NOMO-1 treated with DMSO at 0.1 percent for 48 hours (cell line): ENCODE measurements at regions not wholly inside any gene's neighbourhood (a gene's known extent, or its start where the extent isn't known, plus 50 kb on each side); places are given as distances from the start of the nearest gene placed in this dataset.

Source experiments
- DNase-seq: peaks from one replicate; lab custom pipeline; 2025; ENCODE audit not compliant: unreplicated experiment; lab: John Stamatoyannopoulos, UW

DNA sequence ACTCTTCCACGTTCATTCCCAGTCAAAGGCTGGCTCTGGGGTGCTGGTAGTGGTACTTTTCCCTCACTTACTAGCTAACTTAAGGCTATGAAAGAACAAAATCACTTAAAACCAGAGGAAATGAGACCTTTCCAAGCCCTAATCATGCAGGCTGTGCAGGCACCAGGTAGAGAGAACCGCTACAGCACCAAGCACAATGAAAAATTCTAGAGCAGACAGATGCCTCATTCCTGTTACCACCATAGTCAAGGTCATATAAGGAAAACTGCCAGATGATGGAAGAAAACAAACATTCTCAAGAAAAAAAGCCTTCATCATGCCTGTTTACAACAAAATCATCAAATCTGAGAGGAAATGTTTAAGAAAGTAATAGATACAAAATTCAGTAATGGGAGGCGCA is 374.4 kb upstream of the PDE4D start:
- DNase-seq = no peak

DNA sequence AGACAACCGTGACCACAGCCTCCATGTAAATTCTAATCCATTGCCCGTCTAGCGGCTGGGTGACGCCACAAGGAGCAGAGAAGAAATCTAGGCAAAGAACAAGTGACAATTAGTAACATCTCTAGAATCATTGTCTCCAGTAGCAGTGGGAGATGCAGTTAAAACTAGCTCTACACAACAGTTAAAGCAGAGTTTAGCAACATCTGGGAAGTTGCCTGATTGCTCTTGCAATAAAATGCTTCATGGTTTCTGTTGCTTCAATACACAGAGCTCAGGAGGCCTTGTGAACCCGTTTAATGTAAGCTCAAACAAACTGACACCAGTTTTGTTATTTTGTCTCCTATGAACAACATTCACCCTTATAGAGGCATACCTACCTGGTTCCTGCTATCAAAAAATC is 369.8 kb upstream of the PDE4D start:
- peak; percentile 72 for DNase-seq

GRCh38 chr5:60262576-60263295 is 369.2 kb upstream of the PDE4D start:
- DNase-seq = no peak

DNA sequence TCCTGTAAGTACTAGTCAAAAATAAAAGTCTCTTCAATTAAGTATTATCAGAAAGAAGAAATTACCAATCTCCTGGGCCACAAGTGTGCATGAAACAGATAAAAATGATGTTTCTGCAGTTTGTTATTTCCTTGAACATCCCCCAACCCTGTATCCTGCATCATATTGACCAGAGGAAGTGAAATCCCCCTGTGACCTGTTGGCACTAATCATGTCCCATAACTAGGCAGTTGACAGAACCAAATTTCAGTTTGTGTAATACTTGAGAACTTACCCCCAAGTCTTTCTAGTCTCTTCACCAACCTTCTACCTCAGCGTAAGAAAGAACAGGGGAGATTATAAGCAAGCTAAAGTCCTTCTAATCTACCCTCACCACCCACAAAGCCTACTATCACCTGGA is 368.2 kb upstream of the PDE4D start:
- no peak for DNase-seq

DNA sequence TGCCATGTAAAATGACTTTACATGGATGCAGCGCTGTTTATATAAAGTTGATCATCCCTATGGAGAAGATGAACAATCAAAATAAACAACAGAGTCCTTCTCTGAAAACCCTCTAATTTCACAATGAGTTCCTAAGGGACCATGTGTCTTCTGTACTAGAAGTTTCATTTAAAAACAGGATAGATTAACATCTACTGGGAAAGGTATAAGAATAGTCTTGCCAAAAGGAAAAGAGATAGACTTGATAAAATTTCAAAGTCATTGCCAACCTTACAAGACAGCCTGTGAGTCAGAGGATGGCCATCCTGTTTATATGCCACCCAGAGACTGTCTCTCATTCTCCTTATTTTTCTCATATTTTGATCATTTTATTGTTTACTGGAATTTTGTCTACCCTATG is 367.1 kb upstream of the PDE4D start:
- no peak for DNase-seq

- peak; percentile 84 for DNase-seq
These were observed 366.2 kb upstream of the PDE4D start for GRCh38 chr5:60259730-60260129.

DNA sequence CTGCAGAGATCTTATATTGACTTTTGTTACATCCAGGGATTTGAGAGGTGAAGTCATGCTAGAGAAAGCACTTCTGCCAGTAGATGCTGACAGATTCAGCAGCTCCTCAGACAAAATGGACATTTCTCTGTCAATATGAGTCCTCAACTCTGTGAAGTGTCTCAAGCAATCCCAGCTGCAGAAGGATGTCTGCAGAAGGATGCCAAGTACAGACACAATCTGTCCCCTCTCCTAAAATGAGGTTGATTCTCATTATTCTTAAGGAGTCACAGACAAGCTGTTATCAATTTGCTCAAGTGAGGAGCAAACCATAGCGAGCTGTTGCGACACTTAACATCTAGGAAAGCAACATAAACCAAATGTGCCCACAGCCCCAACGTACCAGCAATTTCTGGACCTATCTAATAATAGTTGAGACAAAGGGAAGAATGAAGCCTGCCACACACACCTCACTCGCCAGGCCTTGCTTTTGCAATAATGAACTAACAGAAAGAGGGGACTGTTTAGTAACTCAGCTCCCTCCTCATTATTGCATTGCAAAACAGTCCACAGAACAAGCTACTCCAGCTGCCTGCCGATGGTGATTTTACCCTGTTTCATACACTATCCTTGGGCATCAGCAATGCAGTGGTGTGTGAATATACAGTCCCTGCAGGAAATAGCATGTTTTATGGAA is 364.2 kb upstream of the PDE4D start:
- peak; percentile 98 for DNase-seq

GRCh38 chr5:60256546-60256945 is 363.0 kb upstream of the PDE4D start:
- no peak for DNase-seq

DNA sequence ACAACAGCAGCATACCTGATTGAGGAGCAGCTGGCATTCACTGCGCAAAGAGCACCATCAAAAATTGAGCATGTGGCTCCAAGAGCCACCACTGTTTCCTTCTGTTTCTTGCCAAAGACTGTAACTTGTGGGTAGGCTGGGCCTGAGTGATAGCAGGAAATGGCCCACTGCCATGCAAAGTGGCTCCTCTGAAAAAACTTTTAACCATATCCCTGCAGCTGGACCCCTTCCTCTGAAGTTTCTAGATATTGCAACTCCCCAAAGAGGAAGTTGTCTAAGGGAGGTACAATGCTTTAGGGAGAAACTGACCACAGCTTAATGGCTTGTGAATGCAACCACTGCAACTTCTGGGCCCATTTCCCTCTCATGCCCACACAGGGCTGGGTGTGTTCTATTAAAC is 355.4 kb upstream of the PDE4D start:
- DNase-seq = peak; percentile 99

- no peak for DNase-seq
These were observed 350.2 kb upstream of the PDE4D start for GRCh38 chr5:60243713-60244112.

- DNase-seq = peak; percentile 96
These were observed 338.7 kb upstream of the PDE4D start for GRCh38 chr5:60232036-60232795.

DNA sequence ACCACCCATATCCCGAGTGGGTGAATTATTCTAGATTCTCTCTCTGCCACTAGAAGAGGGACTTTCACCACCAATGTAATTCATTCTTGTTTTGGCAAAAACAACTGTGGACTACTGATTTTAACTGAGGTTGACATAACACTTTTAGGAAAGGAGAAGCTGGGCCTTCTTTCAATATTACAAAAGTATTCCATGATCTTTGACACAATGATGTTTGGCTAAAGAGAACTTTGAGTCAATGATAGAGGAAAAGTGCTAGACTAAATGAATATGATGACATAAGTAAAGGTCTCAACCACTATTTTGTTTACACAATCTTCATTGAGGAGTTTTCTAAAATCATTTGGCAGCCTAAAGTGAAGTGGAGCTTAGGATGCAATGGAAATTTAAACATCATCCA is 336.9 kb upstream of the PDE4D start:
- no peak for DNase-seq

DNA sequence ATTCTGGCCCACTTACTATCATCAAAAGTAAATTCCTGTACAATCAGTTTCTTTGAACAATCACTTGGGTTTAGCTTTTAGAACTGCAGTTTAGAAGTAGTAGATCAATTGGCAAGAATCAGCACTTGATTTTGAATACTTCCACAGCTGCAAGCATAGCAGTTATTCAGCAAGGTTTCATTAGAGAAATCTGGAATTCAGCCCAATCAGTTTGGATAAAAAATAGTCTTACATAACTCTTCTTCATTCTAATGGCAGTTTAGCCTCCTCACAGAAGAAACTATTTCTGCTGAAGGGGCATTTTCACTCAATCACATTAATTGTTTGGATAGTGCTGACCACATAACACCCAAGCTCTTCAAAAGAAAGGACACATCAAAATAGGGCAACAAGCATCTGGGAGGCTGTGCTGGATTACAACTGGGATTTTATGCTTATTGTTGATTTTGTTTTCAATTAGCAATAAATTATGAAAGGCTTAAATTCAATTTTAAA is 336.2 kb upstream of the PDE4D start:
- no peak for DNase-seq

DNA sequence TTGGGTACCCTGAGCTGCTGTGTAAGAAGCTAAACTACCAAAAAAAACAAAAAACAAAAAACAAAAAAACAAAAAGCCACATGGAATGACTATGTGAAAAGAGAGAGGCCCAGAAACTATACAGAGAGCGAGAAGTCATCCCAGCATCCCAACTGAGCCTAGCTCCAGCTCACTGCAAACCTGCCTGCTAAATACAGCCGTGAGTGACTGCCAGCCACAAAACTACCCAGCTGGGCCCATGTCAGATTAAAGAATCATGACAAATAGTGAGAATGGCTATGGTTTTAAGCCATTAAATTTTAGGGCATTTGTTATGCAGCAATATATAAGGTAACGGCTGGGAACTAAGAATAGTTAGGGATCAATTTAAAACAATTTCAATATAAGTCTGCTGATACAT is 335.1 kb upstream of the PDE4D start:
- no peak for DNase-seq

GRCh38 chr5:60226128-60226527 is 332.6 kb upstream of the PDE4D start:
- no peak for DNase-seq

- DNase-seq = no peak
These were observed 329.8 kb upstream of the PDE4D start for GRCh38 chr5:60223342-60223741.

- DNase-seq = peak; percentile 37
These were observed 326.4 kb upstream of the PDE4D start for GRCh38 chr5:60219921-60220320.

- no peak for DNase-seq
These were observed 317.3 kb upstream of the PDE4D start for GRCh38 chr5:60210810-60211209.

GRCh38 chr5:60209146-60209840 is 315.8 kb upstream of the PDE4D start:
- DNase-seq = no peak

DNA sequence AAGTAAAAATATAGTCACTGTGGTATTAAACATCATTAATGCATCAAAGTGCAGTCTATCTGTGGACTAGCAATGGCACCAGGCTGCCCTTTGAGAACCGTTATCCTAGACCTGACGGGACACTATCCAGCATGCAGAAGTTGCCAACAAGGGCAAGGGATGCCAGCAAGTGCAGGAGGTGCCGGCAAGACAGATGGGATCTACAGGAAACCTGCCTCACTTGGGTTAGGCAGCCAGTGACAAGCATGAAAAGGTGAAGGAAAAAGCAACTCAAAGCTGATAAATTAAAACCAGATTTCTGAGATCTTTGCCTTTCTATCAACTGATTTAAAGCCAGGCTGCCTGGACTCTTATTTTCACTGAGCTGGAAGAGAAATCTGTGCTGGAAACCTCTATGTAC is 315.2 kb upstream of the PDE4D start:
- DNase-seq = no peak

DNA sequence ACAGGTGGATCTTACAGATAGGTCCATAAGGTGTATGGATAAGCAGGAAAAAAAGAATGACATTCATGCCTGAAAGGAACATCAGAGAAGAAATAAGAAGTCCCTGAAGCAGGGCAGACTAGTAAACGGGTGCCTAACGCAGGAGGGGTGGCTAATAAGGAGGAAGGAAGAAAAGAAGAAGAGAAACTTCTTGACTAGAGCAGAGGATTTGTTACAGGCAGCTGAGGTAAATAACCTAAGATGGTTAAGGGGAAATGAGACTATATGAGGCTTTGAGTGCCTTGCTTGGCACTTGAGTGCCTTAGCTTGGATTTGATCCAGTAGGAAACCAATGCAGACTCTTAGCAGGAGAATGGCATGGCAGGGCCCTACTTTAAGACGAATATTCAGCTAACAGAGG is 313.5 kb upstream of the PDE4D start:
- DNase-seq = peak; percentile 97
